Glutamatergic neuron (in vitro differentiated cells): ENCODE measurements at regions not wholly inside any gene's neighbourhood (a gene's known extent, or its start where the extent isn't known, plus 50 kb on each side); places are given as distances from the start of the nearest gene placed in this dataset.

ENCODE experiments used
- DNase-seq: peaks from one replicate; pipeline ENCODE4 v3.0.0; 2022
- H3K27ac Mint-ChIP-seq: one replicate; pipeline ENCODE4 v1.8.0; 2020; ENCODE audit warnings: mild to moderate bottlenecking, mixed read lengths, inconsistent platforms; ENCODE audit not compliant: unreplicated experiment
- H3K27me3 Mint-ChIP-seq: one replicate; pipeline ENCODE4 v1.8.0; 2020; ENCODE audit warnings: mild to moderate bottlenecking, moderate library complexity, mixed read lengths, inconsistent platforms; ENCODE audit not compliant: unreplicated experiment
- H3K36me3 Mint-ChIP-seq: one replicate; pipeline ENCODE4 v1.8.0; 2020; ENCODE audit warnings: mild to moderate bottlenecking, mixed read lengths, inconsistent platforms; ENCODE audit not compliant: unreplicated experiment
- H3K4me1 Mint-ChIP-seq: one replicate; pipeline ENCODE4 v1.8.0; 2020; ENCODE audit warnings: mild to moderate bottlenecking, low read depth, mixed read lengths, inconsistent platforms; ENCODE audit not compliant: unreplicated experiment
- H3K4me3 Mint-ChIP-seq: one replicate; pipeline ENCODE4 v1.8.0; 2020; ENCODE audit warnings: mild to moderate bottlenecking, mixed read lengths, inconsistent platforms; ENCODE audit not compliant: unreplicated experiment
- H3K9me3 Mint-ChIP-seq: one replicate; pipeline ENCODE4 v1.8.0; 2020; ENCODE audit warnings: mild to moderate bottlenecking, moderate library complexity, mixed read lengths, inconsistent platforms; ENCODE audit not compliant: unreplicated experiment
- TF ChIP-seq, protein P1 (sequence below): fragments of 200-600 bp; sonication (generic); IDR thresholded peaks from one replicate; pipeline ENCODE4 v1.5.0; 2021; ENCODE audit not compliant: partially characterized antibody, unreplicated experiment

DNA sequence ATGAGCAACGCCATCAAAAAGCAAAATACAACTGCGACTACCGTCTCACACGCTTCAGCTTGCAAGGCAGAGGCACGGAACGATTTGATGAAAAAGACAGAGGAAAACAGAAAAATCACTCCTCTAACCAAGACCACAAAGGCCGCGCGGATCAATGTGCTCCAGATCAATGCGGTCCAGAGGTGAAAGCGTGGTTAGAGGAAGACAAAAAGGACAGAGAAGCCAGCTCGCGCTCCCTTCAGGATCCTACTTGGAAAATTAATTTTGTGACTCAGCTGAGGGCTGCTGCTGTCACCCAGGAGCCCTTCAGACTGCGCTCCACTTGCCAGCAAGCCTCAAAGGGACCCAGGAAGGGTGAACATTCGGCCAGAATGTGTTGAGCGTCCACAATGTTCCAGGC is 140.2 kb upstream of the RPS6KA2 start:
- peak overlapping the region; percentile 23 for H3K27ac Mint-ChIP-seq
- no peak overlapping the region for H3K4me3 Mint-ChIP-seq
- H3K4me1 Mint-ChIP-seq: peaks cover 22% of the 10 kb centered on the region
- H3K27me3 Mint-ChIP-seq: peaks cover 4% of the 10 kb centered on the region
- TF ChIP-seq, protein P1, sequence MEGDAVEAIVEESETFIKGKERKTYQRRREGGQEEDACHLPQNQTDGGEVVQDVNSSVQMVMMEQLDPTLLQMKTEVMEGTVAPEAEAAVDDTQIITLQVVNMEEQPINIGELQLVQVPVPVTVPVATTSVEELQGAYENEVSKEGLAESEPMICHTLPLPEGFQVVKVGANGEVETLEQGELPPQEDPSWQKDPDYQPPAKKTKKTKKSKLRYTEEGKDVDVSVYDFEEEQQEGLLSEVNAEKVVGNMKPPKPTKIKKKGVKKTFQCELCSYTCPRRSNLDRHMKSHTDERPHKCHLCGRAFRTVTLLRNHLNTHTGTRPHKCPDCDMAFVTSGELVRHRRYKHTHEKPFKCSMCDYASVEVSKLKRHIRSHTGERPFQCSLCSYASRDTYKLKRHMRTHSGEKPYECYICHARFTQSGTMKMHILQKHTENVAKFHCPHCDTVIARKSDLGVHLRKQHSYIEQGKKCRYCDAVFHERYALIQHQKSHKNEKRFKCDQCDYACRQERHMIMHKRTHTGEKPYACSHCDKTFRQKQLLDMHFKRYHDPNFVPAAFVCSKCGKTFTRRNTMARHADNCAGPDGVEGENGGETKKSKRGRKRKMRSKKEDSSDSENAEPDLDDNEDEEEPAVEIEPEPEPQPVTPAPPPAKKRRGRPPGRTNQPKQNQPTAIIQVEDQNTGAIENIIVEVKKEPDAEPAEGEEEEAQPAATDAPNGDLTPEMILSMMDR: no peak
- DNase-seq: no peak
- H3K9me3 Mint-ChIP-seq: peaks cover 2% of the 10 kb centered on the region
- H3K36me3 Mint-ChIP-seq: no peaks in the 10 kb centered on the region

DNA sequence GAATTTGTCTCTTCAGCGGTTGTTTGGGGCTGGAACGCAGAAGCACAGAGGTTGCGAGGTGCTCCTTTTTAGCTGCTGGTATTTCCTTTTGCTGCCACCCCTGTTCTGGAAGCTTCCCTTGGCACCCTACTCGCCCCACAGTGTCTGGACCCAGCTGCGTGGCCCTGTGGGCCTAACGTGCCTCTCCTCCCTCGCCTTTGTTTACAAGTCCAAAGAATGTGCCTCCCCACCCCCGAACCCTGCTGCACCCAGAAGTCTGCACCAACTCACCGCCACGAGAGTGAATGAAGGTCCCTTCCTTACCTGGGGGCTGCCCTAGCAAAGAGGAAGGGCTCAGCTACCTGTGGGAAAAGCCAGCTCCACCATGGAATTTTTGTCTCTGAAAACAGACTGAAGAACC is 139.7 kb upstream of the RPS6KA2 start:
- Mint-ChIP-seq H3K27me3 (peaks cover 4% of the 10 kb centered on the region), H3K36me3 (no peaks in the 10 kb centered on the region), H3K4me1 (peaks cover 22% of the 10 kb centered on the region), H3K9me3 (peaks cover 2% of the 10 kb centered on the region), H3K27ac (no peak overlapping the region), H3K4me3 (no peak overlapping the region)
- TF ChIP-seq, protein P1: no peak
- DNase-seq: no peak

DNA sequence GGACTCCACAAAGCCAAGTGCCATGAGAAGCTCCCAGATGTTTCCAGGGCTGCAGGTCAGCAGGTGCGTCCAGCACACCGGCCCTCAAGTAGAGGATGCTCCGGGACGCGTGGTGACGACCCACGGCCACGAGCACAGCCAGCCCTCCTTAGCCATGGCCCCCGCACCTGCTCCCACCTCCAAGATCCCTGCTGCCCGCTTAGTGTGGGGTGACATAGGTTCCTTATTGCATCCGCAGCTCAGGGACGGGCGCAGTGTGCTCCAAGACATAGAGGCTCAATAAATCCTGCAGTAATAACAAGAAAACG is 138.1 kb upstream of the RPS6KA2 start:
- TF ChIP-seq, protein P1: no peak
- H3K9me3 Mint-ChIP-seq: peaks cover 2% of the 10 kb centered on the region
- H3K4me1 Mint-ChIP-seq: peaks cover 22% of the 10 kb centered on the region
- no peak overlapping the region for H3K4me3 Mint-ChIP-seq
- no peaks in the 10 kb centered on the region for H3K36me3 Mint-ChIP-seq
- no peak for DNase-seq
- peaks cover 3% of the 10 kb centered on the region for H3K27me3 Mint-ChIP-seq
- H3K27ac Mint-ChIP-seq: no peak overlapping the region

DNA sequence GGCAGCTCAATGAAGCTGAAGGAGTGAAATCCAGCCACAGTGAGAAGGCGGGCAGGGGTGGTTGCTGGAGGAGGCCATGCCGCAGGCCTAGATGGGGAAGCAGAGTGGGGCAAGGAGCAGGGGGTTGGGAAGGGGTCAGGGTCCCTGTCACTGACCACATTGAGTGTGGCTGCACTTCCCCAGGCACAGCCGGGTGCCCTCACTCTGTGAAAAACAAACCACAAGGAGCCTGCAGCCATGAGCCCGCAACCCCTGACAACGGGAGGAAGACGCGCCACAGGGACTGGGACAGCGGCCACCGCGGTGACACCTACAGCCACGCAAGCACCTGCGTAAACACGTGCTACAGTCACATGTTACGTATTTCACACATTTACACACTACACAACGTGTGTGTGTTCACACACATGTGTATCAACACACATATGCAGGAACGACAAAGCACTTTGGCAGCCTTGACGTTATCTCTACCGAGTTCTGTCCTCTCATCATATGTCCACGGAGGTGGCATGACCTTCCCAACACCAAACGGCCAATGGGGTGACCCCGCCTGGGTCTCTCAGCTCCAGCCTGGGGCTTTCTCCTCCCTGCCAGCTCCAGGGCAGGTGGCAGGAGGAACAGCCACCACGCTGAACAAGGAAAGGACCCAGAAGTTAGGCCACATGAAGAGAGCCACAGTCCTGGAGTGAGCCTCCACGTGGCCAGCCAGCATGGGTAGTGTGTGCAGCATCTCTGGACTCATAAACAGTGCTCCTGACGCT is 137.6 kb upstream of the RPS6KA2 start:
- H3K4me3 Mint-ChIP-seq: no peak overlapping the region
- H3K27ac Mint-ChIP-seq: no peak overlapping the region
- H3K9me3 Mint-ChIP-seq: peaks cover 2% of the 10 kb centered on the region
- peaks cover 3% of the 10 kb centered on the region for H3K27me3 Mint-ChIP-seq
- TF ChIP-seq, protein P1: no peak
- H3K36me3 Mint-ChIP-seq: no peaks in the 10 kb centered on the region
- no peak for DNase-seq
- H3K4me1 Mint-ChIP-seq: peaks cover 22% of the 10 kb centered on the region

DNA sequence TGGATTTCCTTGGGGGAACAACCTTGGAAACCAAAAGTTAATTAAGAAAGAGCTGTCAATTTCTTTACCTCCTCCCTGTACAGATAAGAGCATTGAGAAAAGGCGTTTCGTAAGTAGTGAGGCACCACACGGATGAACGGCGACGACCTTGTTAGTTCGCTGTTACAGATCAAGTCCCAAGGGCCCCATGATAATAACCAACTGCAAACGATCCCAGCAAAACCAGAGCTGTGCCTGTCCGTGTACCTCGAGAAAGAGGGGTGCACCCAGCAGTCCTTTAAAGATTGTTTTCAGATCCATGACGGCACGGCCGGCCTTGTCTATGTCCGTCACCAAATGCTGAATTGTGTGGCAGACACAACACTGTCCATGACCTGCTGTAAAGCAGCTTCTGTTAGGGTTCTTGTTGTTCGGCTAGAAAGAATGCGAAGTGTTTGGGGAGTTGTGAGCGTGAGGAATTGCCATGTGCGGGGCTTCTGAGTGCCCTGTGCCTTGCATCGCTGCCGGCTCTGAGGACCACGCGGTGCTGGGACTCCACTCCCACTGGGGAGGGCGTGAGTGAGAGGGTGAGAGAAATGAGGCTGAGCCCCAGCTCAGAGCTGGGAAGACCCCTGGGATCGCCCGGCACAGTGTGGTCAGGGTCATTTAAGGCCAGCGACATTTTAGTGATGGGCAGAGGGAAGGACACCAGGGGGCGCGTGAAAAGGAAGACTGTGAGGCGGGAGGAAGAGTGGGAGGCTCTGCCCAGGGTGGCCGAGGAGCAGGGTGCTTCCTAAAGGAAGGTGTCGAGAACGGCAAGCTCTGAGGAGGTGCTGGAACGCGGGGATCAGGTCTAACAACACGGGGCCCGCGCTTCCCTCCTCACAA is 136.8 kb upstream of the RPS6KA2 start:
- Mint-ChIP-seq H3K27me3 (peaks cover 3% of the 10 kb centered on the region), H3K4me3 (no peak overlapping the region), H3K27ac (no peak overlapping the region), H3K9me3 (peaks cover 2% of the 10 kb centered on the region), H3K4me1 (peaks cover 22% of the 10 kb centered on the region), H3K36me3 (no peaks in the 10 kb centered on the region)
- DNase-seq: no peak
- TF ChIP-seq, protein P1: no peak
